Karpas-422 (cell line): ENCODE measurements at regions not wholly inside any gene's neighbourhood (a gene's known extent, or its start where the extent isn't known, plus 50 kb on each side); places are given as distances from the start of the nearest gene placed in this dataset.
"Not testable (repeated sequence)": the region's sequence is repeated elsewhere in the genome, so short reads cannot be mapped to it uniquely, and the experiment has no call there.

Experiments
- DNase-seq: peaks from one replicate; pipeline ENCODE4 v3.0.0-alpha.2; 2015
- H2AFZ ChIP-seq: fragments of 200-600 bp; sonication (generic); 2 replicates; pipeline ENCODE4 v1.6.1; 2014; ENCODE audit warnings: antibody characterized with exemption, low read length, mixed read lengths
- H3K27ac ChIP-seq: fragments of 200-600 bp; sonication (generic); 2 replicates; pipeline ENCODE4 v1.5.1; 2014; ENCODE audit warnings: mild to moderate bottlenecking, low read length, moderate library complexity
- H3K27me3 ChIP-seq: fragments of 200-600 bp; sonication (generic); 2 replicates; pipeline ENCODE4 v1.6.1; 2014; ENCODE audit warnings: low read length, mixed read lengths
- H3K36me3 ChIP-seq: fragments of 200-600 bp; sonication (generic); 2 replicates; pipeline ENCODE4 v1.6.1; 2014; ENCODE audit warnings: low read length, mixed read lengths; ENCODE audit not compliant: insufficient read depth
- H3K4me1 ChIP-seq: fragments of 200-600 bp; sonication (generic); 2 replicates; pipeline ENCODE4 v1.6.1; 2014; ENCODE audit warnings: mild to moderate bottlenecking, low read length, mixed read lengths
- H3K4me2 ChIP-seq: fragments of 200-600 bp; sonication (generic); 2 replicates; pipeline ENCODE4 v1.6.1; 2014; ENCODE audit warnings: low read length, low read depth, mild to moderate bottlenecking; ENCODE audit not compliant: poor library complexity, severe bottlenecking
- H3K4me3 ChIP-seq: fragments of 200-600 bp; sonication (generic); 2 replicates; pipeline ENCODE4 v1.5.1; 2014; ENCODE audit warnings: mild to moderate bottlenecking, antibody characterized with exemption, low read length, mixed read lengths
- H3K79me2 ChIP-seq: fragments of 200-600 bp; sonication (generic); 2 replicates; pipeline ENCODE4 v1.6.1; 2014; ENCODE audit warnings: mild to moderate bottlenecking, low read length, mixed read lengths
- H3K9ac ChIP-seq: fragments of 200-600 bp; sonication (generic); 2 replicates; pipeline ENCODE4 v1.6.0; 2014; ENCODE audit warnings: low read length
- H3K9me2 ChIP-seq: fragments of 200-600 bp; sonication (generic), shearing (Covaris generic); replicated peaks from 2 replicates; pipeline ENCODE4 v1.6.0; 2014; ENCODE audit warnings: mild to moderate bottlenecking, low read length, moderate library complexity; ENCODE audit not compliant: insufficient read depth
- H3K9me3 ChIP-seq: fragments of 300-700, 200-600 bp; sonication (generic); 2 replicates; pipeline ENCODE4 v1.6.1; 2014; ENCODE audit warnings: low read length, mixed read lengths
- H4K20me1 ChIP-seq: fragments of 200-600 bp; sonication (generic); 2 replicates; pipeline ENCODE4 v1.6.1; 2014; ENCODE audit warnings: mild to moderate bottlenecking, antibody characterized with exemption, low read length, low read depth; ENCODE audit not compliant: insufficient read depth

DNA sequence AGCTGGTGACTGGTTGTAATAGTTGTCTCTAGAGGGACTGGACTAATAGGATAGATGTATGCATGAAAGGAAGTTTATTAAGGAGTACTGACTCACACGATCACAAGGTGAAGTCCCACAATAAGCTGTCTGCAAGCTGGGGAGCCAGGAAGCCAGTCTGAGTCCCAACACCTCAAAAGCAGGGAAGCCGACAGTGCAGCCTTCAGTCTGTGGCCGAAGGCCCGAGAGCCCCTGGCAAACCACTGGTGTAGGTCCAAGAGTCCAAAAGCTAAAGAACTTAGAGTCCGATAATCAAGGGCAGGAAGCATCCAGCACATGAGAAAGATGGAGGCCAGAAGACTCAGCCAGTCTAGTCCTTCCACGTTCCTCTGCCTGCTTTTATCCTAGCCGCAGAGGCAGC lies 372.6 kb downstream of the TCERG1L start:
- H3K9me2 ChIP-seq, H3K27ac ChIP-seq: not testable (repeated sequence)

DNA sequence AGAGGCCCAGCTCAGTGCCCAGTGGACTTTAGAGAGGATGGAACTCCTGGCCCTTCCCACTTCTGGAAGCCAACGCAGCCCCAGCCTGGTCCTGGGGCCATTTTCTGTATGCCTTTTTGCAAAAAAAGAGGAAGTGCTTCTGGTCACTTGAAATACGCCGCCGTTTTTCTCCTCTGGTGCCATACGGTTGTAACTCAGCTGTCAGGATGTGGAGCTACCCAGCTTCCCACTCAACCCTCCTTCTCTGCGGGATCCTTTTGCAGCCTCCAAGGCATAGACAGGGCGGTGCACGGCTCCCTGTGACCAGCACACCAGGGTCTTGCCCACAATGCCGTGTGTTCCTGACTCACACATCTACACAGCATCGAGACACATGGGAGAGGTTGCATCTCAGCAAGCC lies 369.6 kb downstream of the TCERG1L start:
- Histone ChIP-seq H3K4me1 (peaks cover 10% of the 10 kb centered on the region), H3K9me2 (no peaks in the 10 kb centered on the region), H3K36me3 (no peaks in the 10 kb centered on the region), H3K9me3 (no peaks in the 10 kb centered on the region), H3K4me2 (no peak overlapping the region), H3K79me2 (no peaks in the 10 kb centered on the region), H3K27ac (no peak overlapping the region), H3K4me3 (no peak overlapping the region), H4K20me1 (no peaks in the 10 kb centered on the region; the same call in 1 of the 2 replicates), H3K9ac (no peak overlapping the region), H2AFZ (no peak overlapping the region), H3K27me3 (no peaks in the 10 kb centered on the region; the same call in 1 of the 2 replicates)
- DNase-seq: no peak

More for the DNA sequence above, 372.6 kb downstream of the TCERG1L start:
- not testable (repeated sequence) for H2AFZ ChIP-seq, H4K20me1 ChIP-seq, H3K9ac ChIP-seq, H3K27me3 ChIP-seq, H3K4me3 ChIP-seq, DNase-seq, H3K4me2 ChIP-seq, H3K79me2 ChIP-seq, H3K36me3 ChIP-seq, H3K9me3 ChIP-seq
- H3K4me1 ChIP-seq: peaks cover 17% of the 10 kb centered on the region

DNA sequence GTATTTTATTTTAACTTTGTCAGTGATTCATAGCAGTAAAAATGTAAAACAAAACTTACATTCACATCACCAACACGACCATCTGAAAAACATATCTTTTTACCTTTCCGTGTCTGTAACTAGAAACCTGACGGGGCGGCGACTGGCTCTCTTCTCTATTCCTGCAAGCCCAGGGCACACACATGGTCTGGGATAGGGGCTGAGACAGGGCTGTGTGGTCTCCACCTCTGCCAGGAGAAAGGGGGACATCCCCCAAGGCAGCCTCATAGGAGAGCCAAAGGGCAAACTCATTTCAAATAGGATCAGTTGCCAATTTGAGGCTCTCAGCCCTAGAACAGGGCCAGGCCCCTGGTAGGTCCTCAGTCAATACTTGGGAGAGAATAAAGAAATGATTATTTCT lies 359.4 kb downstream of the TCERG1L start:
- DNase-seq: no peak
- H3K79me2 ChIP-seq: no peaks in the 10 kb centered on the region
- H3K9ac ChIP-seq: no peak overlapping the region
- peaks cover 2% of the 10 kb centered on the region; the same call in 1 of the 2 replicates for H3K4me1 ChIP-seq
- H3K36me3 ChIP-seq: no peaks in the 10 kb centered on the region
- no peak overlapping the region for H3K4me3 ChIP-seq
- no peaks in the 10 kb centered on the region for H3K9me3 ChIP-seq
- H4K20me1 ChIP-seq: 0 out of 2 replicates have a peak, but pooled peaks cover 3% of the 10 kb centered on the region
- no peaks in the 10 kb centered on the region for H3K27me3 ChIP-seq
- no peak overlapping the region for H3K27ac ChIP-seq
- H3K4me2 ChIP-seq: no peak overlapping the region
- no peak overlapping the region for H2AFZ ChIP-seq
- no peaks in the 10 kb centered on the region for H3K9me2 ChIP-seq

DNA sequence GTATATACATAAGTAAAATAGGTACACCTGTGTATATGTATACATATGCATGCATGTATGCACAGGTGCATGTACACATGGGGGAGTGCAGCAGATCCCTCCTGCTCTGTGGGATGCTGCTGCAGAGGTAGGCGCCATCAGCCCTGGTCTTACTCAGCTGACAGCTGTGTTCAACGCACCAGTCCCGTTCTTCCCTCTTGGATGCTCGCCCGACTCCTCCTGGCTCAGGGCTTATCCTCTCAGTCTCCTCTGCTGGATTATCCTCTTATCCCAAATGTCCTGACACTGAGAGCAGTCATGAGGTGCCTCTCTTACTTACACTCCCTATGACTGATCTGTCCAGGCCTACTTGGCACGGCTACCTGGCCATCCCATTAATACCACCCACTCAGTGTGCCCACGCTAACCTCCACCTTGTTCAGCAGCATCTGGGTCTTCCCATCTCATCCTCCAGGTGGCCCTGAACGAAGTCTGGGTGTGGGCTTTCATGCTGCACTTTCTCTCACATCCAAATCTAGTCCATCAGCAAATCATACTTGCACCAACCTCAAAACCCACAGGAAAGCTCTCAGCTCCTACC lies 357.1 kb downstream of the TCERG1L start:
- no peak overlapping the region for H3K9ac ChIP-seq
- H3K36me3 ChIP-seq: no peaks in the 10 kb centered on the region
- H3K27ac ChIP-seq: no peak overlapping the region
- H3K9me3 ChIP-seq: no peaks in the 10 kb centered on the region
- H3K4me2 ChIP-seq: no peak overlapping the region
- H3K4me3 ChIP-seq: no peak overlapping the region
- no peak for DNase-seq
- H2AFZ ChIP-seq: no peak overlapping the region
- peaks cover 2% of the 10 kb centered on the region; the same call in 1 of the 2 replicates for H3K4me1 ChIP-seq
- no peaks in the 10 kb centered on the region for H3K9me2 ChIP-seq
- 0 out of 2 replicates have a peak, but pooled peaks cover 3% of the 10 kb centered on the region for H4K20me1 ChIP-seq
- H3K79me2 ChIP-seq: no peaks in the 10 kb centered on the region
- no peaks in the 10 kb centered on the region for H3K27me3 ChIP-seq

DNA sequence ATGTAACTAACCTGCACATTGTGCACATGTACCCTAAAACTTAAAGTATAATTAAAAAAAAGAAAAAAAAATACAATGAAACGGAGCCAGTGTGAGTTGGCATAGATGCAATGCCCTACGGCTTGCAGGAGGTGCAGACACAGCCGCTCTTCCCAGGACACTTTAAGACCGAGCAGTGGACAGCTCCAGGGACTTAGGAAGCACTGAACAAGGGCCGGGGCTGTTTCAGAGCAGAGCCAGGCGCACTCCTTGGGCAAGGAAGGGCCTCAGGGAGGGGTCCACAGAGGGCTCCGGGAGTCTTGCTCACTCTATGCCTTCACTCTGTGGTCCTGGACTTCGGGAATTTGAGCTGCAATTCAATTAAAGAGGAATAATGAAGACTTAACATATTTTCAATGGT lies 355.3 kb downstream of the TCERG1L start:
- Histone ChIP-seq H3K79me2 (no peaks in the 10 kb centered on the region), H3K4me1 (peaks cover 9% of the 10 kb centered on the region), H3K9me2 (no peaks in the 10 kb centered on the region), H3K9ac (no peak overlapping the region), H2AFZ (no peak overlapping the region), H3K27me3 (no peaks in the 10 kb centered on the region), H3K9me3 (no peaks in the 10 kb centered on the region), H3K4me3 (no peak overlapping the region), H3K27ac (no peak overlapping the region), H3K4me2 (no peak overlapping the region), H4K20me1 (0 out of 2 replicates have a peak, but pooled peaks cover 3% of the 10 kb centered on the region), H3K36me3 (no peaks in the 10 kb centered on the region)
- no peak for DNase-seq

DNA sequence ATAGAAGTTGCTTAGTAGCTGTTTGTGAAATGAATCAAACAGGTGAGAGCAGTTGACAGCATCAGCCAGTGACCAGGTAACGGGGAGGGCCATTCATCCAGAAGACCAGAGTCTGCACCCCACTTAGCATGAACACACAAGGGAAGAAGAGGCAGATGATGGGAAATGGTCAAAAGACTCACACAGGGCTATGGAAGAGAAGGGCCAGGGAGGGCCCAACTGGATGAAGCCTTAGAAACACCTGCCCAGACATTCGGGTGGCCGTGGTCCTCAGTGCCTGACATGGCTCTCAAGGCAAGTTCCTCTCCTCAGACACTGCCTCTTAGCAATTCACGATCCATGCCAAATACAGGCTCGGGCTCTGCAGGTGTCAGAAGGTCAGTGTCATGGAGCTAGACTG lies 354.1 kb downstream of the TCERG1L start:
- Histone ChIP-seq H4K20me1 (no peaks in the 10 kb centered on the region), H3K9ac (no peak overlapping the region), H3K4me2 (no peak overlapping the region), H3K79me2 (no peaks in the 10 kb centered on the region), H3K4me1 (peaks cover 9% of the 10 kb centered on the region), H3K4me3 (no peak overlapping the region), H2AFZ (no peak overlapping the region), H3K9me2 (no peaks in the 10 kb centered on the region), H3K36me3 (no peaks in the 10 kb centered on the region), H3K9me3 (no peaks in the 10 kb centered on the region), H3K27ac (no peak overlapping the region), H3K27me3 (no peaks in the 10 kb centered on the region)
- no peak for DNase-seq

DNA sequence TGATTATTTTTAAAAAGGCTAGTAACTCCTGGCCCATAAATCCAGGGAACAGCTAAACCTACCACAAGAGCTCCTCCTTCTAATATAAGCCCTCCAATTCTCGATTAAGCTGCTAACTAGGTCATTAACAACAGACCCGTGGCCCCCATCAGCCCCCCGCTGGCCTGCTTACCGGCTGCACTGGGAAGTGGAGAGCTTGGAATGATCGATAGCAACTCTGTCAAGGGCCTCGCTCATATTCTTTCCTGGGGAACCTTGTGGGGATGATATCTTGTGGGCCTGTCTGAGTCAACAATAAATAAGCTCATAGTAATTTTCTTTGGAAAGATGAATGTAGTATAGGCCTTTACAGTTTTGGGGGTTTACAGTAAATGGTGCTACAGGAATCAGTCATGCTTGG lies 353.5 kb downstream of the TCERG1L start:
- Histone ChIP-seq H3K4me2 (no peak overlapping the region), H3K36me3 (no peaks in the 10 kb centered on the region), H3K4me3 (no peak overlapping the region), H3K4me1 (peaks cover 9% of the 10 kb centered on the region), H4K20me1 (no peaks in the 10 kb centered on the region), H3K9me2 (no peaks in the 10 kb centered on the region), H3K9ac (no peak overlapping the region), H3K9me3 (no peaks in the 10 kb centered on the region), H3K27me3 (no peaks in the 10 kb centered on the region), H2AFZ (no peak overlapping the region), H3K27ac (no peak overlapping the region), H3K79me2 (no peaks in the 10 kb centered on the region)
- no peak for DNase-seq

DNA sequence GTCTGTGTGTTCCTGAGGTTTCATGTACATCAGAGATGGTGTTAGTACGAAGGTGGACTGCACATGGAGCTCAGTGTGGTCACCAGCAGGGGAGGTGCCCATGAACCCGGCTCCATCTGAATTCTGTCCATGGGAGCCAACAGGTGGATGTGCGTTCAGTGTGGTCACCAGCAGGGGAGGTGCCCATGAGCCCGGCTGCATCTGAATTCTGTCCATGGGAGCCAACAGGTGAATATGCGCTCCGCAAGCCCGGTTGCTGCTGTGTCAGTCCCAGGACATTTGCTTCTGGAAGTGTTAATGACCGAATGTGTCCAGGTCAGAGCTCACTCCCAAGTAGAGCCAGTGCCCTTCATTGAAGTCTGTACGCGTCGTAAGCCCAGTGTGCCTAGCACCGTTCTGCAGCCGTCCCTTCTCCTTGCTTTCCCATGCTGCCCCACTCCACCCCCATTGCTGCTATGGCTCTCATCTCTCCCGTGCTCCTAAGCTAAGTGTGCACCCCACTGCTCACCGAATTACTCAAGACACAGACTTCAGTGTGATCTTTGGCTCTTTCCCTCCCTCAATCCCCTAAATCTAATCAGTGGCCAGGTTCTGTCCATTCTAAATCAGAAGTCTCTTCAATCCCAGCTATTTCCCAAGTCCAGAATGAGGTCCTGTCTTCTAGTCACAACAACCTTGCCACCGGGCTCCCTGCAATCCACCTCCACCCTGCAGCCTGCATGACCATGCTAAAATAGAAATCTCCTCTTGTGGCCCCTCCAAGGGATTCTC lies 352.4 kb downstream of the TCERG1L start:
- DNase-seq: no peak
- peaks cover 7% of the 10 kb centered on the region for H3K4me1 ChIP-seq
- no peak overlapping the region for H3K27ac ChIP-seq
- H3K4me2 ChIP-seq: no peak overlapping the region
- H3K79me2 ChIP-seq: no peaks in the 10 kb centered on the region
- H4K20me1 ChIP-seq: no peaks in the 10 kb centered on the region
- H3K4me3 ChIP-seq: no peak overlapping the region
- no peaks in the 10 kb centered on the region for H3K36me3 ChIP-seq
- H3K9ac ChIP-seq: no peak overlapping the region
- H3K9me3 ChIP-seq: no peaks in the 10 kb centered on the region
- no peak overlapping the region for H2AFZ ChIP-seq
- H3K27me3 ChIP-seq: no peaks in the 10 kb centered on the region
- no peaks in the 10 kb centered on the region for H3K9me2 ChIP-seq
